CD4-positive, alpha-beta T cell treated with Interleukin-4 for 4 hours (primary cell): ENCODE measurements at regions not wholly inside any gene's neighbourhood (a gene's known extent, or its start where the extent isn't known, plus 50 kb on each side); places are given as distances from the start of the nearest gene placed in this dataset.
"Not testable (repeated sequence)": the region's sequence is repeated elsewhere in the genome, so short reads cannot be mapped to it uniquely, and the experiment has no call there.

Experiments used
- DNase-seq: peaks from one replicate; pipeline ENCODE4 v3.0.0-alpha.2; 2020

DNA sequence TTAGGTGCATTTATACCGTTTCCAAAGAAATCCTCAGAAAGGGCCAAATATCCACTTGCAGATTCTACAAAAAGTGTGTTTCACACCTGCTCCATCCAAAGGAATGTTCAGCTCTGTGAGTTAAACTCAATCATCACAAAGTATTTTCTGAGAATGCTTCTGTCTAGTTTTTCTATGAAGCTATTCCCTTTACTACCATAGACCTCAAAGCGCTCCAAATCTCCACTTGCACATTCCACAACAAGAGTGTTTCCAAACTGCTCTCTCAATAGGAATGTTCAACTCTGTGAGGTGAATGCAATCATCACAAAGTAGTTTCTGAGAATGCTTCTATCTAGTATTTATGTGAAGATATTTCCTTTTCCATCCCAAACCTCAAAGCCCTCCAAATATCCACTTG, 412.7 kb upstream of the WSB1 start:
- not testable (repeated sequence) for DNase-seq

DNA sequence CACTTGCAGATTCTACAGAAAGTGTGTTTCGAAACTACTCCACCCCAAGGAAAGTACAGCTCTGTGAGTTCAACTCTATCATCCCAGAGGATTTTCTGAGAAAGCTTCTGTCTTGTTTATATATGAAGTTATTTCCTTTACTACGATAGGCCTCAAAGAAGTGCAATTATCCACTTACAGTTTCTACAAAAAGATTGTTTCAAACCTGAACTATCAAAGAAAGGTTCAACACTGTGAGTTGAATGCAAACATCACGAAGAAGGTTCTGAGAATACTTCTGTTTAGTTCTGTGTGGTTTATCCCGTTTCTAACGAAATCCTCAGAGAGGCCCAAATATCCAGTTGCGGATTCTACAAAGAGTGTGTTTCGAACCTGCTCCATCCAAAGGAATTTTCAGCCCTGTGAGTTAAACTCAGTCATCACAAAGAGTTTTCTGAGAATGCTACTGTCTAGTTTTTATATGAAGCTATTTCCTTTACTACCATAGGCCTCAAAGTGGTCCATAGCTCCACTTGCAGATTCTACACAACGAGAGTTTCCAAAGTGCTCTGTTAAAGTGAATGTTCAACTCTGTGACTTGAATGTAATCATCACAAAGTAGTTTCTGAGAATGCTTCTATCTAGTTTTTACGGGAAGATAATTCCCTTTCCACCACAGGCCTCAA, 411.7 kb upstream of the WSB1 start:
- DNase-seq, result not testable (repeated sequence)

DNA sequence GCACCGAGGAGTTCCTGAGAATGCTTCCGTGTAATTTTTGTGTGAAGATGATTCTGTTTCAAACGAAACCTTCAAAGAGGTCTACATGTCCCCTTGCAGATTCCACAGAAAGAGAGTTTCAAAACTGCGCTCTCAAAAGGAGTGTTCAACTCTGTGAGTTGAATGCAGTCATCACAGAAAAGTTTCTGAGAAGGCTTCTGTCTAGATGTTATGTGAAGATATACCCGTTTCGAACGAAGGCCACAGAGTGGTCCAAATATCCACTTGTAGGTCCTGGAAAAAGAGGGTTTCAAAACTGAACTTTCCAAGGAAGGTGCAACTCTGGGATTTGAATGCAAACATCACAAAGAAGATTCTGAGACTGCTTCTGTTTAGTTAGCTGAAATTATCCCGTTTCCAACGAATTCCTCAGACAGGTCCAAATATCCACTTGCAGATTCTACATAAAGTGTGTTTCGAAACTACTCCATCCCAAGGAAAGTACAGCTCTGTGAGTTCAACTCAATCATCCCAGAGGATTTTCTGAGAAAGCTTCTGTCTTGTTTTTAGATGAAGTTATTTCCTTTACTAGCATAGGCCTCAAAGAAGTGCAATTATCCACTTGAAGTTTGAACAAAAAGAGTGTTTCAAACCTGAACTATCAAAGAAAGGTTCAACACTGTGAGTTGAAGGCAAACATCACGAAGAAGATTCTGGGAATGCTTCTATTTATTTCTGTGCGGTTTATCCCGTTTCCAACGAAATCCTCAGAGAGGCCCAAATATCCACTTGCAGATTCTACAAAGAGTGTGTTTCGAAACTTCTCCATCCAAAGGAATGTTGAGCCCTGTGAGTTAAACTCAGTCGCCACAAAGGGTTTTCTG, 409.8 kb upstream of the WSB1 start:
- not testable (repeated sequence) for DNase-seq

DNA sequence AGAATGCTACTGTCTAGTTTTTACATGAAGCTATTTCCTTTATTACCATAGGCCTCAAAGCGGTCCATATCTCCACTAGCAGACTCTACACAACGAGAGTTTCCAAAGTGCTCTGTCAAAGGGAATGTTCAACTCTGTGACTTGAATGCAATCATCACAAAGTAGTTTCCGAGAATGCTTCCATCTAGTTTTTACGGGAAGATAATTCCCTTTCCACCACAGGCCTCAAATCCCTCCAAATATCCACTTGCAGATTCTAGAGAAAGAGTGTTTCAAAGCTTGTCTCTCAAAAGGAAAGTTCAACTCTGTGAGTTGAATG, 409.2 kb upstream of the WSB1 start:
- not testable (repeated sequence) for DNase-seq

DNA sequence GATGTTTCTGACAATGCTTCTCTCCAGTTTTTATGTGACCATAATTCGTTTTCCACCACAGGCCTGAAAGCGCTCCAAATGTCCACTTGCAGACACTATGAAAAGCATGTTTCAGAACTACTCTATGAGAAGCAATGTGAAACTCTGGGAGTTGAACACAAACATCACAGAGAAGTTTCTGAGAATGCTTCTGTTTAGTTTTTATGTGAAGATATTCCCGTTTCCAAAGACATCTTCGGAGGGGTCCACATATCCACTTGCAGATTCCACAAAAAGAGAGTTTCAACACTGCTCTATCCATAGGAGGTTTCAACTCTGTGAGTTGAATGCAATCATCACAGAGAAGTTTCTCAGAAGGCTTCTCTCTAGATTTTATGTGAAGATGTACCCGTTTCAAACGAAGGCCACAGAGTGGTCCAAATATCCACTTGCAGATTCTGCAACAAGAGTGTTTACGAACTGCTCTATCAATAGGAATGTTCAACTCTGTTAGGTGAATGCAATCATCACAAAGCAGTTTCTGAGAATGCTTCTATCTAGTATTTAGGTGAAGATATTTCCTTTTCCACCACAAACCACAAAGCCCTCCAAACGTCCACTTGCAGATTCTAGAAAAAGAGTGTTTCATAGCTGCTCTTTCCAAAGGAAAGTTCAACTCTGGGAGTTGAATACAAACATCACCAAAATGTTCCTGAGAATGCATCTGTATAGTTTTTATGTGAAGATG, 408.5 kb upstream of the WSB1 start:
- peak; percentile 76 for DNase-seq
